Upper lobe of left lung (tissue), 6 donors: ENCODE measurements at regions not wholly inside any gene's neighbourhood (a gene's known extent, or its start where the extent isn't known, plus 50 kb on each side); places are given as distances from the start of the nearest gene placed in this dataset.

Source experiments
- ATAC-seq, 2 donors: fragments of 200-7000 bp; cut with Tn5 transposase; one replicate each; pipeline ENCODE4 v1.9.1; 2022; ENCODE audit warnings: mild to moderate bottlenecking in 2 of 2, moderate library complexity in 2 of 2; ENCODE audit not compliant: low FRiP score in 2 of 2
- DNase-seq, 2 donors: peaks; one replicate each; pipeline ENCODE4 v3.0.0-alpha.2; 2019 to 2020
- H3K27ac ChIP-seq, 4 donors: fragments of 200-600 bp; sonication (generic); one replicate each; pipeline ENCODE4 v1.5.1; 2016 to 2019
- H3K27me3 ChIP-seq, 4 donors: fragments of 200-600 bp; sonication (generic); one replicate each; pipeline ENCODE4 v1.5.1; 2017 to 2019
- H3K36me3 ChIP-seq, 4 donors: fragments of 200-600 bp; sonication (generic); one replicate each; pipeline ENCODE4 v1.5.1; 2016 to 2019
- H3K4me1 ChIP-seq, 4 donors: fragments of 200-600 bp; sonication (generic); one replicate each; pipeline ENCODE4 v1.5.1; 2018 to 2019
- H3K4me3 ChIP-seq, 4 donors: fragments of 200-600 bp; sonication (generic); one replicate each; pipeline ENCODE4 v1.5.1; 2017 to 2019; ENCODE audit warnings: mild to moderate bottlenecking in 2 of 4, moderate library complexity in 1 of 4
- H3K9me3 ChIP-seq, 4 donors: fragments of 200-600 bp; sonication (generic); one replicate each; pipeline ENCODE4 v1.5.1; 2018 to 2019
- EP300 ChIP-seq, 4 donors: sonication (generic); formaldehyde crosslinking; IDR thresholded peaks; one replicate each; pipeline ENCODE4 v1.5.1; 2017; ENCODE audit warnings: antibody characterized with exemption in 4 of 4, control low read depth in 2 of 4
- POLR2A ChIP-seq, 4 donors: fragments of 450-650 bp; IDR thresholded peaks; one replicate each; pipeline ENCODE4 v1.5.1; 2016 to 2017; ENCODE audit warnings: antibody characterized with exemption in 4 of 4, mild to moderate bottlenecking in 2 of 4
- POLR2AphosphoS5 ChIP-seq, 2 donors: sonication (generic); formaldehyde crosslinking; IDR thresholded peaks; one replicate each; pipeline ENCODE4 v1.5.1; 2017; ENCODE audit warnings: antibody characterized with exemption in 2 of 2
- WGBS, 2 donors: methylation state at CpG; one replicate each; pipeline ENCODE4 v1.1.5; 2017 to 2018; 5-methylcytosine and 5-hydroxymethylcytosine counted together
- TF ChIP-seq, protein P1 (sequence below), 6 experiments: fragments of 450-650 bp in 4 of 6; fragments of 200-600 bp in 2 of 6; sonication (generic) in 2 of 6; IDR thresholded peaks; one replicate each; pipeline ENCODE4 v1.5.1; 2016 to 2019; ENCODE audit warnings: antibody characterized with exemption in 6 of 6
- donor health status: DM: no; HTN: no; CAD: no; lungs with moderate emphysema.
- donor health status: DM: no; HTN: yes; CAD: no; lungs with severe emphysema.

DNA sequence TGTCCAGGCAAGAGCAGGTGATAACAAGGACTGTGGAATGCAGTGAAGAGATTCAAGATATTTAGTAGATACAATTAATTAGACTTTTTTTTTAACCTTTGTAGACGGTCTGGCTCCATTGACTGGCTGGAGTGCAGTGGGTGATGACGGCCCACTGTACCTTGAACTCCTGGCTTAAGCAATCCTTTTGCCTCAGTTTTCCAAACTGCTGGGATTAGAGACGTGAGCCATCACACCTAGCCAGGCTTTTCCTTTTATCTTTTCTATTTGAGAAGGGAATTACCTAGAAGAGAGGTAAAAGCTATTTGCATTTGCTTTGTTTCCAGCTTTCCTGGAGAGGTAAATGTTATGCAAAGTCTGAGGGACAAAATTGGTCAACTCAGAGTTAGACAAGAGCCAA lies 213.0 kb upstream of the MAGI2 start:
- Histone ChIP-seq H3K9me3 (no peaks in the 10 kb centered on the region), H3K27ac (no peak overlapping the region), H3K4me3 (no peak overlapping the region), H3K36me3 (no peaks in the 10 kb centered on the region), H3K4me1 (no peaks in the 10 kb centered on the region), H3K27me3 (no peaks in the 10 kb centered on the region)
- DNase-seq, result no peak
- TF ChIP-seq POLR2A (IDR thresholded peaks at IDR 0.05) (no peak), EP300 (IDR thresholded peaks at IDR 0.05) (no peak), POLR2AphosphoS5 (IDR thresholded peaks at IDR 0.05) (no peak)
- TF ChIP-seq, protein P1, sequence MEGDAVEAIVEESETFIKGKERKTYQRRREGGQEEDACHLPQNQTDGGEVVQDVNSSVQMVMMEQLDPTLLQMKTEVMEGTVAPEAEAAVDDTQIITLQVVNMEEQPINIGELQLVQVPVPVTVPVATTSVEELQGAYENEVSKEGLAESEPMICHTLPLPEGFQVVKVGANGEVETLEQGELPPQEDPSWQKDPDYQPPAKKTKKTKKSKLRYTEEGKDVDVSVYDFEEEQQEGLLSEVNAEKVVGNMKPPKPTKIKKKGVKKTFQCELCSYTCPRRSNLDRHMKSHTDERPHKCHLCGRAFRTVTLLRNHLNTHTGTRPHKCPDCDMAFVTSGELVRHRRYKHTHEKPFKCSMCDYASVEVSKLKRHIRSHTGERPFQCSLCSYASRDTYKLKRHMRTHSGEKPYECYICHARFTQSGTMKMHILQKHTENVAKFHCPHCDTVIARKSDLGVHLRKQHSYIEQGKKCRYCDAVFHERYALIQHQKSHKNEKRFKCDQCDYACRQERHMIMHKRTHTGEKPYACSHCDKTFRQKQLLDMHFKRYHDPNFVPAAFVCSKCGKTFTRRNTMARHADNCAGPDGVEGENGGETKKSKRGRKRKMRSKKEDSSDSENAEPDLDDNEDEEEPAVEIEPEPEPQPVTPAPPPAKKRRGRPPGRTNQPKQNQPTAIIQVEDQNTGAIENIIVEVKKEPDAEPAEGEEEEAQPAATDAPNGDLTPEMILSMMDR (IDR thresholded peaks at IDR 0.05), result no peak
- no peak for ATAC-seq
- WGBS, 2 donors, result 62 to 73% methylated on average over 3 of the region's 3 CpGs

DNA sequence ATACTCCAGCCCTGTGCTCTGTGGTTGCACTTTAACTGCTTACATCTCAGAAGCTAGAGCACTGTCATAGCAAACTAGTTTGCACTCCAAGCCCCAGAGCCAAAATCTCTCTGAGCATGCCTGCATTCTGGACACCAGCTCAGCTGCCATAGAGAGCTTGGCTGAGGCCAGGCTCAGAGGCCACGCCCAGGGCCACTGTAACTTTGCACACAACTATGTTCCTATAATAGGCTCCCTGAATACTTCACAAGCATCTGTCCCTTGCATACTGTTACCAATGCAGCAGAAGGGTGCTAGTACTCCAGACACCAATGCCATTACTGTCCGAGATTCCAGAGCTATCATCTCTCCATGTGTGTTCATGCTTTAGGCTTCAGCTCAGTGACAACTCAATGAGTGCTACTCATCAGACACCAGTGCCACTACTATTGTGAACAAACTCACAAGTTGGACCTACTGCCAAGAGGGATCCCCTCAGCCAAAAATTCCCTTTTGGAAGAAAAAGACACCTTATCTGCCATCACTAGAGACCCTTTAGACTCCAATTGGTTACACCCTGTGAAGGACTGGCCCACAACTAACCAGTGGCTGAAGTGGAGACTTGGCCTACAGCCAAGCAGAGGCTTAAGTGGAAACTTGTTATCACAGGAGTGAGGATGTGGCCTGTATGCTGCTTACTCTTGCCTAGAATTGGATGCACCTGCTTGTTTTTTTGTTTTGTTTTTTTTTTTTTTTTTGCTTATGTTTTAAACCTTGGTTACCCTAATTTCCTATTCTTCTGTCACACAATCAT lies 211.6 kb upstream of the MAGI2 start:
- H3K9me3 ChIP-seq, result no peaks in the 10 kb centered on the region
- H3K4me3 ChIP-seq, result no peak overlapping the region
- H3K27me3 ChIP-seq, result no peaks in the 10 kb centered on the region
- DNase-seq, result no peak
- H3K4me1 ChIP-seq, result no peaks in the 10 kb centered on the region
- H3K36me3 ChIP-seq, result no peaks in the 10 kb centered on the region
- WGBS, 2 donors, result 88 to 100% methylated on average over 1 to 2 of the region's 2 CpGs
- no peak for ATAC-seq
- TF ChIP-seq EP300 (IDR thresholded peaks at IDR 0.05), result no peak
- no peak overlapping the region for H3K27ac ChIP-seq

DNA sequence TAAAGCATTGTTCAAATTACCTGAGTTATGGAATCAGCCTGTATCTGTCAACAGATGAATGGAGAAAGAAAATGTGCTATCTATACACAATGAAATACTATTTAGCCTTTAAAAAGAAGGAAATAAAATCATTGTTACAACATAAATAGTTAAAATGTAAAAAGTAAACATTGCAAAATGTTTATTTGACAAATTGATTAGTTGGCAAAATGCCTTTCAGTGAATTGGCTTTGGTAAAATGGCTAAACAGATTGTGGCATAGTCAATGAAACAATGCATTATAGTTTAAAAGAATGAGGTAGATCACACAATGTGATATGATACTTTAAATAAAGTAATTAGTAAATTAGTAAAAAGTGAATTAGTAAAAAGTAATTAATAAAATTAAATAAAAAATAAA lies 204.8 kb upstream of the MAGI2 start:
- no peaks in the 10 kb centered on the region for H3K4me1 ChIP-seq
- no peak for ATAC-seq
- TF ChIP-seq, protein P1 (IDR thresholded peaks at IDR 0.05), result no peak
- TF ChIP-seq POLR2AphosphoS5 (IDR thresholded peaks at IDR 0.05), result no peak
- TF ChIP-seq EP300 (IDR thresholded peaks at IDR 0.05), result no peak

DNA sequence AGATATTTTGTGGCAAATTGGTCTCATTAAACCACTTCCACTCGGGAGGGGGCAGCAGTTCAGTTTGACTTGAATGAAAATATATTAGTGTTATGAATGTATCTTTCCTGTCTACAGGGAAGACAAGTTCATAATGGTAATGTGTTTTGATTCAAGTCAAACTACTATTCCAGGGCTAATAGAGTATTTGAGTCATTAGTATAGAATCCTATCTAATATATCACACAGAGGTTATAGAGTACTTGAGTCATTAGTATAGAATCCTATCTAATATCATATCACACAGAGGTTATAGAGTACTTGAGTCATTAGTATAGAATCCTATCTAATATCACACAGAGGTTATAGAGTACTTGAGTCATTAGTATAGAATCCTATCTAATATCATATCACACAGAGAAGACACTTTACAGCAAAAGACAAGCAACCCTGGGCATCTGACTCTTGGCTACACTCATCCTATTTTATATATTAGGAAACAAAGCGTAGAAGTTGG lies 199.7 kb upstream of the MAGI2 start:
- H3K27me3 ChIP-seq, result no peaks in the 10 kb centered on the region
- H3K4me1 ChIP-seq, result no peaks in the 10 kb centered on the region
- no peaks in the 10 kb centered on the region for H3K9me3 ChIP-seq
- TF ChIP-seq EP300 (IDR thresholded peaks at IDR 0.05) (no peak), POLR2A (IDR thresholded peaks at IDR 0.05) (no peak), POLR2AphosphoS5 (IDR thresholded peaks at IDR 0.05) (no peak)
- TF ChIP-seq, protein P1 (IDR thresholded peaks at IDR 0.05), result no peak
- ATAC-seq (no peak), DNase-seq (no peak)
- no peak overlapping the region for H3K27ac ChIP-seq
- H3K36me3 ChIP-seq, result no peaks in the 10 kb centered on the region
- WGBS, 2 donors, result 80 to 89% methylated on average over 2 of the region's 2 CpGs
- H3K4me3 ChIP-seq, result no peak overlapping the region

More for the DNA sequence above, 204.8 kb upstream of the MAGI2 start:
- Histone ChIP-seq H3K9me3 (no peaks in the 10 kb centered on the region), H3K4me3 (no peak overlapping the region), H3K36me3 (no peaks in the 10 kb centered on the region), H3K27me3 (no peaks in the 10 kb centered on the region), H3K27ac (no peak overlapping the region)
- DNase-seq, result no peak

DNA sequence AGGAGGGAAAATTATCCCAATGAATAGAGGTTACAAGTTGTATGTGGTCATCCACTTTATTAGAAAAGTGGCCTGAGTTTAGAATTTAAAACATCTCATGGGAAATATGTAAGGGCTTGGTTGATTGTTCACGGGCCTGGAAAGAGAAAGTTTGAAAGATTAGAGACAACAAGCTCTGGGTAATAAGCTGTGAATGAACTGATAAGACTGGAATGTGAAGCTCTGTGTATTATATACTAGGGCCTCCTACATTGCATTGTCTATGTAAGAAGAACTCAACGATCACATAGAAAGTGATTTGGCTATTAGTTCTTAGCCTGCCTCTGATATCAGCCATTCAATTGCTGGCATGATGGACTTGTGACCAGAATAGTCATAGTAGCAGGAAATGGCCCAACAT lies 199.2 kb upstream of the MAGI2 start:
- no peaks in the 10 kb centered on the region for H3K9me3 ChIP-seq
- H3K27me3 ChIP-seq, result no peaks in the 10 kb centered on the region
- WGBS, 2 donors, result 41 to 49% methylated on average over 2 of the region's 2 CpGs
- no peaks in the 10 kb centered on the region for H3K36me3 ChIP-seq
- H3K4me1 ChIP-seq, result no peaks in the 10 kb centered on the region
- H3K27ac ChIP-seq, result no peak overlapping the region
- ATAC-seq (no peak), DNase-seq (no peak)
- TF ChIP-seq POLR2AphosphoS5 (IDR thresholded peaks at IDR 0.05), result no peak
- no peak for TF ChIP-seq POLR2A (IDR thresholded peaks at IDR 0.05)
- TF ChIP-seq, protein P1 (IDR thresholded peaks at IDR 0.05), result no peak
- TF ChIP-seq EP300 (IDR thresholded peaks at IDR 0.05), result no peak
- no peak overlapping the region for H3K4me3 ChIP-seq
